H9 (cell line): ENCODE measurements at regions not wholly inside any gene's neighbourhood (a gene's known extent, or its start where the extent isn't known, plus 50 kb on each side); places are given as distances from the start of the nearest gene placed in this dataset.

Experiments used
- DNase-seq: peaks from one replicate; pipeline ENCODE4 v3.0.0-alpha.2; 2017
- H2AFZ ChIP-seq: one replicate; pipeline ENCODE4 v1.6.1; 2013; ENCODE audit warnings: mild to moderate bottlenecking, low read length, control low read depth, moderate library complexity
- H2AK5ac ChIP-seq: 2 replicates; pipeline ENCODE4 v1.6.1; 2013; ENCODE audit warnings: low read length, control low read depth, mixed read lengths; ENCODE audit not compliant: insufficient read length
- H2BK120ac ChIP-seq: one replicate; pipeline ENCODE4 v1.6.1; 2013; ENCODE audit warnings: low read depth, mild to moderate bottlenecking, low read length, control low read depth, inconsistent platforms; ENCODE audit not compliant: poor library complexity, severe bottlenecking
- H2BK12ac ChIP-seq: 2 replicates; pipeline ENCODE4 v1.6.1; 2013; ENCODE audit warnings: low read length, control low read depth, mixed read lengths, low read depth; ENCODE audit not compliant: insufficient read length
- H2BK15ac ChIP-seq: 2 replicates; pipeline ENCODE4 v1.6.1; 2013; ENCODE audit warnings: low read depth, low read length, control low read depth
- H2BK20ac ChIP-seq: one replicate; pipeline ENCODE4 v1.6.1; 2013; ENCODE audit warnings: low read depth, mild to moderate bottlenecking, low read length, control low read depth, inconsistent platforms; ENCODE audit not compliant: poor library complexity, severe bottlenecking
- H2BK5ac ChIP-seq: 2 replicates; pipeline ENCODE4 v1.6.1; 2013; ENCODE audit warnings: low read length, control low read depth, mixed read lengths; ENCODE audit not compliant: insufficient read length
- H3K14ac ChIP-seq: 2 replicates; pipeline ENCODE4 v1.6.1; 2013; ENCODE audit warnings: low read length, control low read depth; ENCODE audit not compliant: insufficient read depth
- H3K18ac ChIP-seq: 2 replicates; pipeline ENCODE4 v1.6.1; 2013; ENCODE audit warnings: low read depth, mild to moderate bottlenecking, mixed read lengths, low read length, control low read depth; ENCODE audit not compliant: insufficient read length
- H3K23ac ChIP-seq: 2 replicates; pipeline ENCODE4 v1.6.1; 2013; ENCODE audit warnings: low read length, control low read depth, mixed read lengths, low read depth; ENCODE audit not compliant: insufficient read length
- H3K23me2 ChIP-seq: 2 replicates; pipeline ENCODE4 v1.6.1; 2013; ENCODE audit warnings: low read depth, mild to moderate bottlenecking, mixed read lengths, low read length, control low read depth; ENCODE audit not compliant: insufficient read length, poor library complexity, severe bottlenecking
- H3K27ac ChIP-seq: 2 replicates; pipeline ENCODE4 v1.5.1; 2013; ENCODE audit warnings: low read length, control low read depth, mixed read lengths, low read depth; ENCODE audit not compliant: insufficient read length
- H3K27me3 ChIP-seq: 2 replicates; pipeline ENCODE4 v1.6.1; 2013; ENCODE audit warnings: low read length, control low read depth, inconsistent platforms; ENCODE audit not compliant: insufficient read depth
- H3K4ac ChIP-seq: 2 replicates; pipeline ENCODE4 v1.6.1; 2013; ENCODE audit warnings: low read depth, mild to moderate bottlenecking, control low read depth, inconsistent platforms, low read length, moderate library complexity
- H3K4me1 ChIP-seq: 2 replicates; pipeline ENCODE4 v1.6.1; 2013; ENCODE audit warnings: low read length, control low read depth, inconsistent platforms; ENCODE audit not compliant: insufficient read depth
- H3K4me2 ChIP-seq: 2 replicates; pipeline ENCODE4 v1.6.1; 2013; ENCODE audit warnings: low read length, control low read depth, mixed read lengths; ENCODE audit not compliant: insufficient read length, insufficient read depth
- H3K56ac ChIP-seq: 2 replicates; pipeline ENCODE4 v1.6.1; 2013; ENCODE audit warnings: low read depth, mild to moderate bottlenecking, mixed read lengths, low read length, control low read depth; ENCODE audit not compliant: insufficient read length
- H3K79me1 ChIP-seq: 2 replicates; pipeline ENCODE4 v1.6.1; 2013; ENCODE audit warnings: low read depth, mild to moderate bottlenecking, moderate library complexity, low read length, control low read depth, inconsistent platforms; ENCODE audit not compliant: insufficient read depth, poor library complexity, severe bottlenecking
- H3K79me2 ChIP-seq: 2 replicates; pipeline ENCODE4 v1.6.1; 2013; ENCODE audit warnings: low read length, control low read depth, inconsistent platforms; ENCODE audit not compliant: insufficient read depth
- H3K9ac ChIP-seq: 2 replicates; pipeline ENCODE4 v1.6.1; 2013; ENCODE audit warnings: low read length, control low read depth, mixed read lengths; ENCODE audit not compliant: insufficient read length; ENCODE audit errors: extremely low read depth
- H3K9me3 ChIP-seq: one replicate; pipeline ENCODE4 v1.6.1; 2013; ENCODE audit warnings: low read depth, low read length, inconsistent platforms; ENCODE audit not compliant: control insufficient read depth
- H3T11ph ChIP-seq: one replicate; pipeline ENCODE4 v1.6.1; 2013; ENCODE audit warnings: mild to moderate bottlenecking, low read length, control low read depth, inconsistent platforms
- H4K20me1 ChIP-seq: one replicate; pipeline ENCODE4 v1.6.1; 2013; ENCODE audit not compliant: control insufficient read depth, insufficient read length, insufficient read depth
- H4K5ac ChIP-seq: 2 replicates; pipeline ENCODE4 v1.6.1; 2013; ENCODE audit warnings: low read depth, mild to moderate bottlenecking, mixed read lengths, low read length, control low read depth; ENCODE audit not compliant: insufficient read length
- H4K8ac ChIP-seq: replicated peaks from 2 replicates; pipeline ENCODE4 v1.6.1; 2013; ENCODE audit warnings: low read length, control low read depth, mixed read lengths, low read depth; ENCODE audit not compliant: insufficient read length
- H4K91ac ChIP-seq: 2 replicates; pipeline ENCODE4 v1.6.1; 2013; ENCODE audit warnings: low read depth, mild to moderate bottlenecking, moderate library complexity, mixed read lengths, low read length, control low read depth; ENCODE audit not compliant: insufficient read length
- H3K27ac Mint-ChIP-seq, 3 experiments: 2 replicates in 2 of 3; 3 replicates in 1 of 3; pipeline ENCODE4 v1.8.0; 2020 to 2021; ENCODE audit warnings: mixed read lengths in 3 of 3, mild to moderate bottlenecking in 1 of 3, moderate library complexity in 1 of 3
- H3K27me3 Mint-ChIP-seq: 2 replicates; pipeline ENCODE4 v1.8.0; 2021; ENCODE audit warnings: low read depth, mild to moderate bottlenecking, moderate library complexity, mixed read lengths
- H3K36me3 Mint-ChIP-seq, 3 experiments: 2 replicates in 2 of 3; 3 replicates in 1 of 3; pipeline ENCODE4 v1.8.0; 2020 to 2021; ENCODE audit warnings: low read depth in 3 of 3, mixed read lengths in 3 of 3; ENCODE audit not compliant: insufficient read depth in 1 of 3
- H3K4me1 Mint-ChIP-seq, 2 experiments: 2 replicates each; pipeline ENCODE4 v1.8.0; 2020; ENCODE audit warnings: mixed read lengths in 2 of 2
- H3K4me3 Mint-ChIP-seq, 2 experiments: 2 replicates in 1 of 2; 3 replicates in 1 of 2; pipeline ENCODE4 v1.8.0; 2020 to 2021; ENCODE audit warnings: mild to moderate bottlenecking in 2 of 2, mixed read lengths in 2 of 2, moderate library complexity in 1 of 2
- H3K9me3 Mint-ChIP-seq, 2 experiments: 2 replicates in 1 of 2; 3 replicates in 1 of 2; pipeline ENCODE4 v1.8.0; 2020; ENCODE audit warnings: mild to moderate bottlenecking in 2 of 2, mixed read lengths in 2 of 2, moderate library complexity in 1 of 2
- CTCF ChIP-seq: fragments of 200-600 bp; sonication (generic); conservative IDR thresholded peaks from 3 replicates; pipeline ENCODE4 v1.8.0; 2021; ENCODE audit warnings: antibody characterized with exemption, mild to moderate bottlenecking
- WGBS: extraction: QIAGEN DNeasy Blood & Tissue Kit; methylation state at CpG from one replicate; pipeline ENCODE4 v1.1.7; 2013; ENCODE audit warnings: missing lambda C conversion rate, low lambda C conversion rate, mixed read lengths; ENCODE audit not compliant: insufficient read length; ENCODE audit errors: extremely low coverage; 5-methylcytosine and 5-hydroxymethylcytosine counted together

- Histone ChIP-seq H2BK20ac (no peak overlapping the region), H3K79me1 (no peaks in the 10 kb centered on the region), H3T11ph (no peak overlapping the region), H3K4me1 (peaks cover 17% of the 10 kb centered on the region), H3K9me3 (no peaks in the 10 kb centered on the region), H3K79me2 (no peaks in the 10 kb centered on the region), H4K20me1 (no peaks in the 10 kb centered on the region), H2BK5ac (no peak overlapping the region), H3K56ac (no peak overlapping the region), H3K23me2 (no peaks in the 10 kb centered on the region), H3K4ac (no peak overlapping the region), H2BK15ac (no peak overlapping the region), H2AFZ (no peak overlapping the region), H3K4me2 (no peak overlapping the region), H2AK5ac (no peak overlapping the region), H2BK120ac (no peak overlapping the region), H4K5ac (no peak overlapping the region), H3K14ac (no peak overlapping the region), H4K8ac (no peak overlapping the region), H2BK12ac (no peak overlapping the region), H3K9ac (no peak overlapping the region), H3K23ac (no peak overlapping the region), H3K27me3 (no peaks in the 10 kb centered on the region), H4K91ac (no peak overlapping the region), H3K18ac (no peak overlapping the region), H3K27ac (no peak overlapping the region)
- H3K4me3 Mint-ChIP-seq = no peak overlapping the region
- H3K9me3 Mint-ChIP-seq = peaks cover 17 to 22% of the 10 kb centered on the region in 2 experiments
- no peak for DNase-seq
- no peak for TF ChIP-seq CTCF
- peaks cover 2% of the 10 kb centered on the region for H3K27me3 Mint-ChIP-seq
- WGBS = no CpG with 5 or more reads among the region's 6 CpGs
- peaks cover 48 to 49% of the 10 kb centered on the region in 2 experiments for H3K4me1 Mint-ChIP-seq
- H3K36me3 Mint-ChIP-seq = peaks cover 12 to 21% (median 16%) of the 10 kb centered on the region in 3 experiments; a peak in 6 of 7 replicates
- no peak overlapping the region for H3K27ac Mint-ChIP-seq
These were observed 308.7 kb downstream of the TTLL7 start for GRCh38 chr1:83689921-83690868.
